HepG2 (cell line): ENCODE measurements at regions not wholly inside any gene's neighbourhood (a gene's known extent, or its start where the extent isn't known, plus 50 kb on each side); places are given as distances from the start of the nearest gene placed in this dataset.

Source experiments
- FOXK1 ChIP-seq: sonication (generic); formaldehyde crosslinking; IDR thresholded peaks from 2 replicates; pipeline ENCODE4 v1.4.0; 2020; ENCODE audit warnings: low read depth, missing genetic modification reagents, borderline replicate concordance
- POLR2A ChIP-seq, 2 experiments: IDR thresholded peaks; 2 replicates each; pipeline ENCODE4 v1.6.1; 2011; ENCODE audit warnings: low read depth in 2 of 2, low read length in 2 of 2, mild to moderate bottlenecking in 1 of 2, moderate library complexity in 1 of 2; ENCODE audit not compliant: insufficient read depth in 1 of 2
- TF ChIP-seq, protein P1 (sequence below): IDR thresholded peaks from 2 replicates; pipeline ENCODE4 v1.6.1; 2016; ENCODE audit warnings: mild to moderate bottlenecking

GRCh38 chr10:106320078-106320477 is 844.4 kb downstream of the SORCS1 start:
- TF ChIP-seq FOXK1 (CRISPR knock-in tag) (no peak), POLR2A (IDR thresholded peaks at IDR 0.05; ENCODE audit: insufficient read depth in 1 of 2, low read depth in 2 of 2, low read length in 2 of 2) (no peak)
- TF ChIP-seq, protein P1, sequence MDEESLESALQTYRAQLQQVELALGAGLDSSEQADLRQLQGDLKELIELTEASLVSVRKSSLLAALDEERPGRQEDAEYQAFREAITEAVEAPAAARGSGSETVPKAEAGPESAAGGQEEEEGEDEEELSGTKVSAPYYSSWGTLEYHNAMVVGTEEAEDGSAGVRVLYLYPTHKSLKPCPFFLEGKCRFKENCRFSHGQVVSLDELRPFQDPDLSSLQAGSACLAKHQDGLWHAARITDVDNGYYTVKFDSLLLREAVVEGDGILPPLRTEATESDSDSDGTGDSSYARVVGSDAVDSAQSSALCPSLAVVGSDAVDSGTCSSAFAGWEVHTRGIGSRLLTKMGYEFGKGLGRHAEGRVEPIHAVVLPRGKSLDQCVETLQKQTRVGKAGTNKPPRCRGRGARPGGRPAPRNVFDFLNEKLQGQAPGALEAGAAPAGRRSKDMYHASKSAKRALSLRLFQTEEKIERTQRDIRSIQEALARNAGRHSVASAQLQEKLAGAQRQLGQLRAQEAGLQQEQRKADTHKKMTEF, result no peak
